SJSA1 (cell line): ENCODE measurements at regions not wholly inside any gene's neighbourhood (a gene's known extent, or its start where the extent isn't known, plus 50 kb on each side); places are given as distances from the start of the nearest gene placed in this dataset.
"Not testable (repeated sequence)": the region's sequence is repeated elsewhere in the genome, so short reads cannot be mapped to it uniquely, and the experiment has no call there.

ENCODE experiments used
- DNase-seq, 2 experiments: peaks; one replicate each; pipeline ENCODE4 v3.0.0-alpha.2; 2015 to 2020; ENCODE audit warnings: low spot score in 2 of 2, low read depth in 1 of 2
- H3K27ac ChIP-seq: fragments of 250-450 bp; sonication (Bioruptor Pico); 2 replicates; pipeline ENCODE4 v1.5.1; 2020; ENCODE audit warnings: mild to moderate bottlenecking, moderate library complexity
- H3K27me3 ChIP-seq: fragments of 250-450 bp; sonication (Bioruptor Pico); replicated peaks from 2 replicates; pipeline ENCODE4 v1.5.1; 2020; ENCODE audit warnings: mild to moderate bottlenecking, moderate library complexity
- H3K36me3 ChIP-seq: fragments of 250-450 bp; sonication (Bioruptor Pico); 2 replicates; pipeline ENCODE4 v1.5.1; 2020; ENCODE audit warnings: mild to moderate bottlenecking
- H3K4me1 ChIP-seq: fragments of 250-450 bp; sonication (Bioruptor Pico); replicated peaks from 2 replicates; pipeline ENCODE4 v1.6.1; 2021; ENCODE audit warnings: mild to moderate bottlenecking
- H3K4me3 ChIP-seq: fragments of 250-450 bp; sonication (Bioruptor Pico); 2 replicates; pipeline ENCODE4 v1.5.1; 2020; ENCODE audit warnings: mild to moderate bottlenecking
- H3K9me3 ChIP-seq: fragments of 250-450 bp; sonication (Bioruptor Pico); replicated peaks from 2 replicates; pipeline ENCODE4 v1.5.1; 2020; ENCODE audit warnings: mild to moderate bottlenecking

DNA sequence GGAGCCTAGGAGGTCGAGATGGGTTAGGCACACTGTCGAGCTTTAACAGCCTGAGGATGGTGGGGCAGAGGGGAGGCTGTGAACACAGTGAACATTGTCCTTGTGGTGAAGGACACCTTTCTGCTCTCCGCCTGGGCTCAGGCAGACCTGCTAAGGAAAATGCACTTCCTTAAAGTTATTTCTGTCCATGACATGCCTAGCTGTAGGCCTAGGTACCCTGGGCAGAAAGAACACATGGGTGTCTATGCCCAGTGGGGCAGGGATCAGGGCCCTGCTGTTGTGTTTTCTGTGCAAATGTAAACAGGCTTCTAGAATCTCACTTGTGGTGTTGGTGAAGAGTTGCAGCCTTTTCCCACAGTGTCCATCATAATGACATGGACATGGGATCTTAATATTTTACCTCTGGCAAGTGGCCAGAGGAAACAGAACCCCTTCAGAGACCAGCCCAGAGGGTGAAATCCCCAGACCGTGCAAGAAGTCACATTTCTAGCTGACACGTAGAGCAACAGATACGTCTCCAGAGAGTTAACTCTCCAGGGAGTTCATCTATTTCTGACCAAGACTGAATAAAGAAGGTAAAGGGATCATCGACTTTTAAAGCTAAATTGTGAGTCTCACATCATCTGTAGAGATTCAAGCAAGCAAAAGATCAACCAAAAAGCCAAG, 79.2 kb downstream of the C9orf152 start:
- H3K36me3 ChIP-seq: peaks cover 7% of the 10 kb centered on the region; the same call in 1 of the 2 replicates
- H3K4me3 ChIP-seq: no peak overlapping the region
- H3K27me3 ChIP-seq: no peaks in the 10 kb centered on the region
- no peaks in the 10 kb centered on the region for H3K9me3 ChIP-seq
- H3K27ac ChIP-seq: no peak overlapping the region
- no peak for DNase-seq
- peaks cover 75% of the 10 kb centered on the region for H3K4me1 ChIP-seq

DNA sequence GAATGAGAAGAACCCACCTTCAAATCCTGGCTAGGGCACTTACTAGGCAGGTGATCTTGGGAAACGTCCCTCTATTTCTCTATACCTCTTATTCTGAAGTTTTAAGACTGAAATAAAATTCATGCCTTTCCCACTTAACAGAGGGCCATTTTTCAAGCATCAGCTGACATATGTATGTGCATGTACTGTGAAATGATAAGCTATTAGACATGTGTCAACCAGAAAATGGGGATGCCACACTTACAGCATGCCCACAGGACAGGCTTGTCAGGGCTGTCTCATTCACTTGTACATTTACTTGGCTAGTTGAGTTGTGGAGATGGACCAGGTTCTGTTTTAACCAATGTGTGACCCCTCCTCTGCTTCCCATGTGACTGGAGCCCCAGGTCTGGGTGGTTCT, 78.5 kb downstream of the C9orf152 start:
- no peak for DNase-seq
- H3K27ac ChIP-seq: no peak overlapping the region
- H3K4me1 ChIP-seq: peaks cover 75% of the 10 kb centered on the region

DNA sequence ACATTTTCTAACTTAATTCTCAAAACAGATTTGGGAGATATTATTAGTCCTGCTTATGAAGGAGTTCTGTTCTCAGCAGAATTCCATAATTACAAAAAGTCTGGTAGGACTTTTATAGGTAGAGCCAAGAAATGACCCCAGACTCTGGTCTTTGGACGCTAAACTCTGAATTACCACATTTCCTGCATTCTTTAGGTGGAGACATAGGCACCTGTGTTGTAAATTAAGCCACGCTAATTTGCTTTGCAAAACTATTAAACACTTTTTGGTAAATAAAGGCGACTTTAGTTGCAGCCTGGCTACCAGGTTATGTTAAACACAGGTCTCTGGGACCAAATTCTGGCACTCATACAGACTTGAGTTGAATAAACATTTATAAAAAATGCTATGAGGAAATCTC, 77.7 kb downstream of the C9orf152 start:
- peaks cover 7% of the 10 kb centered on the region; the same call in 1 of the 2 replicates for H3K36me3 ChIP-seq
- H3K9me3 ChIP-seq: no peaks in the 10 kb centered on the region
- H3K27me3 ChIP-seq: no peaks in the 10 kb centered on the region
- H3K27ac ChIP-seq: no peak overlapping the region
- peaks cover 70% of the 10 kb centered on the region for H3K4me1 ChIP-seq
- no peak overlapping the region for H3K4me3 ChIP-seq
- no peak for DNase-seq

More for the DNA sequence above, 78.5 kb downstream of the C9orf152 start:
- peaks cover 7% of the 10 kb centered on the region; the same call in 1 of the 2 replicates for H3K36me3 ChIP-seq
- H3K27me3 ChIP-seq: no peaks in the 10 kb centered on the region
- H3K4me3 ChIP-seq: no peak overlapping the region
- no peaks in the 10 kb centered on the region for H3K9me3 ChIP-seq

DNA sequence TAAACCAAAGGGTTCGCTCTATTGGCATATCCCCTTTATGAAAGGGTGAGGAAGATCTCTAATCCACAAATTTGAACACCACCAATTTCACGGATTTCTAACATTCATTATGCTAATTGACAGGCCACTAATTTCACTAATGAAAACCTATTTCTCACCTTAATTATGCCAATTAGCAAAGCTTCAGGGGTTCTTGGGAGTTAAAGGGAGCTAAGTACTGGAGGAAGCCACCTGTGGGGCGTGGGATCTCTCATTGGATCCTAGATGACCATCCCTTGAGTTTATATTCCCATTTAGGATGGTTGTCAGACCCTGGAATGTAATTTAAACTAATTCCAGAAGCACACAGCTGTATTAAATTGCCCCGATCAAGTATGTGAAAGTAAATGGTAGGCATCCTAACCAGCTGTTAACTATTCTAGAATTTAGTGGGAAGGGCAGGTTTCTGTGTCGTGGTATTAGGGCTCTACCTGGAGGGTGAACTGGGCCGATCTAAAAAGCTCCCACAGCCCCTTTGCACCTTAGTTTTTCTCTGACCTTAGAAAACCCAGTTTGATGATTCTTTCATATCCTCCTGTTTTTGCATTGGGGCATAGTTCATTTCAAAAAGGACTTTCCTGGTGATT, 77.1 kb downstream of the C9orf152 start:
- H3K9me3 ChIP-seq: no peaks in the 10 kb centered on the region
- no peaks in the 10 kb centered on the region for H3K27me3 ChIP-seq
- peaks cover 7% of the 10 kb centered on the region; the same call in 1 of the 2 replicates for H3K36me3 ChIP-seq
- no peak overlapping the region for H3K4me3 ChIP-seq
- no peak for DNase-seq
- peaks cover 69% of the 10 kb centered on the region for H3K4me1 ChIP-seq
- peak overlapping the region; percentile 60 for H3K27ac ChIP-seq

DNA sequence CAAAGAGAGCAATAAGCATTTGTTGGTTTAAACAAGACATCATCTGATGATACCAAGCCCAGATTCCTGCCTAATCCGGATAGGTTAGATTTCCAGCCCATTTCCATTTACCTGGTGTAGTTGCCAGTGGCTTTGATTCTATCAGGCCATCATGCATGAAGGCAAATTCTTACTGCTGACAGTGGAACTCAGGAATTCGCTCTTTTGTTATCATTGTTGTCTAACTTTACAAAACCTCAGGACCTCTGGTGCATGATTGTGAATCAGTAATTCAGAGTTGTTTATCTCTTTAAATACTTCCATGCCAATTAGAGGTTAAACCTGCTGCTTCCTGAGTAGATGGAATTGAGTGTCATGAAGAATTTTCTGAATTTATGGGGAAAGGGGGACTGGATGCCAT, 76.5 kb downstream of the C9orf152 start:
- H3K27me3 ChIP-seq: no peaks in the 10 kb centered on the region
- H3K36me3 ChIP-seq: peaks cover 13% of the 10 kb centered on the region
- no peaks in the 10 kb centered on the region for H3K9me3 ChIP-seq
- H3K27ac ChIP-seq: peak overlapping the region; percentile 60
- H3K4me1 ChIP-seq: peaks cover 69% of the 10 kb centered on the region
- H3K4me3 ChIP-seq: no peak overlapping the region
- peak; percentile 48 to 78 for DNase-seq

DNA sequence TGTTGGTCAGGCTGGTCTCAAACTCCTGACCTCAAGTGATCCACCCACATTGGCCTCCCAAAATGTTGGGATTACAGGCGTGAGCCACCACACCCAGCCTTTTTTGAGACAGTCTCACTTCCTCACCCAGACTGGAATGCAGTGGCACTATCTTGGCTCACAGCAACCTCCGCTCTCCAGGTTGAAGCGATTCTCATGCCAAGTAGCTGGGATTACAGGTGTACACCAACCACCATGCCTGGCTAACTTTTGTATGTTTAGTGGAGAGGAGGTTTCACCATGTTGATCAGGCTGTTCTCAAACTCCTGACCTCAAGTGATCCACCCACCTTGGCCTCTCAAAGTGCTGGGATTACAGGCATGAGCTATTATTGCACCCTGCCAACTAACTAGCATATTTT, 75.4 kb downstream of the C9orf152 start:
- H3K36me3 ChIP-seq: peaks cover 24% of the 10 kb centered on the region
- H3K9me3 ChIP-seq, H3K4me3 ChIP-seq, H3K27ac ChIP-seq, H3K27me3 ChIP-seq, DNase-seq: not testable (repeated sequence)
- peaks cover 60% of the 10 kb centered on the region for H3K4me1 ChIP-seq

DNA sequence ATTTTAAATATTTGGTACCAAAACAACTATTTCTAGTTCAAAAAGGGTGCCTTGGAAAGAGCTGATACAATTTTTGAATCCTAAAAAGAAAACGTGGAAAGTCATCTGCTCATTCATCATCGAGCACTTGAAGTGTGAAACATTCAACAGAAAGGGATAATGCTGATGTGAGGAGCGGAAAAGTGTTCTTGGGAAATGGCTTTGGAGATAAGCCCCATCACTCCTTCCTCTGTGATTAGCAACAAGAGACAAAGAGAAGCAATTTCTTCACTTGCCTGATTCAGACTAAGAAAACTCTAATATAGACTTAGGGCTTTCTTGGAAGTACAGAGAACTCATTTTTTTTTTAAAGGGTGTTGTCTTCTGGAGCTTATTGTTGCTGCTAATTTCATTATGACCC, 74.9 kb downstream of the C9orf152 start:
- no peak for DNase-seq
- Histone ChIP-seq H3K4me1 (peaks cover 58% of the 10 kb centered on the region), H3K4me3 (no peak overlapping the region), H3K27ac (no peak overlapping the region), H3K36me3 (peaks cover 26% of the 10 kb centered on the region), H3K9me3 (no peaks in the 10 kb centered on the region), H3K27me3 (no peaks in the 10 kb centered on the region)

DNA sequence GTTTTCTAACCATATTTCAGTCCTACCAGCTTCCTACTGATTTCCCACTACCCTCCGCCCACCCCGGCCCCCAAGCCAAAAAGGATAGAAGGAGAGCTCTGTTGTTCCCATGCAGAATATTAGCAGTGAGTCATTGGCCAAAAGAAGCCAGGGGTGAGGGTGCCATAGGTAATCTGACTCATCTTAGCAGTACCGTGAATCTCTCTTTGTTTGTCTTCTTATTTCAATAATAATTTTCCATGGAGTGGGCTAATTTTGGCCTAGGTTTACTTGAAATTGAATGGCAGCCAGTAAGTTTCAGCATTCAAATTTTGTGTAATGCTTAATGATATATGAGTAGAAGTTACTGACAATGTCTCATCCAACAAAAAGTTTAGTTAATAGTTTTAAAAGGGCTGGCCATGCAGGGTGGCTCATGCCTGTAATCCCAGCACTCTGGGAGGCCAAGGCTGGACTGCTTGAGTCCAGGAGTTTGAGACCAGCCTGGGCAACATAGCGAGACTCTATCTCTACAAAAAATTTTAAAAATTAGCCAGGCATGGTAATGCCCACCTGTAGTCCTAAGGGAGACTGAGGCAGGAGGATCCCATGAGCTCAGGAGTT, 74.2 kb downstream of the C9orf152 start:
- Histone ChIP-seq H3K9me3 (no peaks in the 10 kb centered on the region), H3K27me3 (no peaks in the 10 kb centered on the region), H3K4me3 (no peak overlapping the region), H3K4me1 (peaks cover 58% of the 10 kb centered on the region), H3K27ac (no peak overlapping the region), H3K36me3 (peaks cover 33% of the 10 kb centered on the region)
- DNase-seq: no peak

DNA sequence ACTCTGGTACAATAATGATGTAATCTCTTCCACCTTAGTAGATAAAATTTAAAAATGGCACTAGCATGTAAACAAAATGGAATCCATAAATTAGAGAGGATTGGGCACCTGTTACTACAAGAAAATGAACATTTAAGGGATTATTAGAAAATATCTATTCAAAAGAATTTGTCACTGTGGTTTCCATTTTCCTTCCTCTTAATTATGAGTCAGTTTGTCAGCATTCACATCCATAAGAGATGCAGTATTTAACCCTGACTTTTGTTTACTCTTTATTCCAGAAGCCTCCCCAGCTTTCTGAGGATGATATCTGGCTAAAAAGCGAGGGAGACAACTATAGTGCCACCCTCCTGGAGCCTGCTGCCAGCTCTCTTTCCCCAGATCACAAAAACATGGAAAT, 72.1 kb downstream of the C9orf152 start:
- peaks cover 53% of the 10 kb centered on the region for H3K36me3 ChIP-seq
- no peaks in the 10 kb centered on the region for H3K9me3 ChIP-seq
- no peak for DNase-seq
- H3K4me3 ChIP-seq: no peak overlapping the region
- H3K4me1 ChIP-seq: peaks cover 57% of the 10 kb centered on the region
- no peak overlapping the region for H3K27ac ChIP-seq
- H3K27me3 ChIP-seq: no peaks in the 10 kb centered on the region

DNA sequence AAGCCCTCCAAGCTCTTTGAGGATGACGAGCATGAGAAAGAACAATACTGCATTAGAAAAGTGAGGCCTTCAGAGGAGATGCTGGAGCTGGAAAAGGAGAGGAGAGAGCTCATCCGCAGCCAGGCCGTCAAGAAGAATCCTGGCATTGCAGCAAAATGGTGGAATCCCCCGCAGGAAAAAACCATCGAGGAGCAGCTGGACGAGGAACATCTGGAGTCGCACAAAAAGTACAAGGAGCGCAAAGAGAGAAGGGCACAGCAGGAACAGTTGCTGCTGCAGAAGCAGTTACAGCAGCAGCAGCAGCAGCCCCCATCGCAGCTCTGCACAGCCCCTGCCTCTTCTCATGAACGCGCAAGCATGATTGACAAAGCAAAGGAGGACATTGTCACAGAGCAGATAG, 71.2 kb downstream of the C9orf152 start:
- peaks cover 56% of the 10 kb centered on the region for H3K4me1 ChIP-seq
- no peaks in the 10 kb centered on the region for H3K9me3 ChIP-seq
- H3K27ac ChIP-seq: no peak overlapping the region
- no peak for DNase-seq
- no peak overlapping the region for H3K4me3 ChIP-seq
- H3K36me3 ChIP-seq: peaks cover 60% of the 10 kb centered on the region
- no peaks in the 10 kb centered on the region for H3K27me3 ChIP-seq

DNA sequence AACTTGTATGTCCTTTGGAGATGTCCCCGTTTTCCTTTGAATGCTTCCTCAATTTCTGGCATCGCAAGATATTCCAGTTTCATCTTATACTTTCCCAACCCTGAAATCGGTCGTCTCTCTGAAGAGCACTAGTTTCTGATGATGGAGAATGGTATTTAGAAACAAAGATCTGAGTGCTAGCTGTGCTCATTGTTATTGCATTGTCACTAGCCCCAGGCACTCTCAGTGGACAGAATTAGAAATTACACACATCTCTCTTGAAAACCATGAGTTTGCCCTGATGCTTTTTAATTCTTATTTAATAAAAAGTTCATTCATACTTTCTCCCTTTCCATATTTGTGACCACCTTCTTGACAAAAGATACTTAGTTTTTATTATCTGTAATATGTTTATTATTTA, 67.7 kb downstream of the C9orf152 start:
- Histone ChIP-seq H3K4me1 (peaks cover 36% of the 10 kb centered on the region), H3K9me3 (no peaks in the 10 kb centered on the region), H3K4me3 (no peak overlapping the region), H3K27me3 (no peaks in the 10 kb centered on the region), H3K36me3 (peaks cover 75% of the 10 kb centered on the region), H3K27ac (no peak overlapping the region)
- DNase-seq: no peak

DNA sequence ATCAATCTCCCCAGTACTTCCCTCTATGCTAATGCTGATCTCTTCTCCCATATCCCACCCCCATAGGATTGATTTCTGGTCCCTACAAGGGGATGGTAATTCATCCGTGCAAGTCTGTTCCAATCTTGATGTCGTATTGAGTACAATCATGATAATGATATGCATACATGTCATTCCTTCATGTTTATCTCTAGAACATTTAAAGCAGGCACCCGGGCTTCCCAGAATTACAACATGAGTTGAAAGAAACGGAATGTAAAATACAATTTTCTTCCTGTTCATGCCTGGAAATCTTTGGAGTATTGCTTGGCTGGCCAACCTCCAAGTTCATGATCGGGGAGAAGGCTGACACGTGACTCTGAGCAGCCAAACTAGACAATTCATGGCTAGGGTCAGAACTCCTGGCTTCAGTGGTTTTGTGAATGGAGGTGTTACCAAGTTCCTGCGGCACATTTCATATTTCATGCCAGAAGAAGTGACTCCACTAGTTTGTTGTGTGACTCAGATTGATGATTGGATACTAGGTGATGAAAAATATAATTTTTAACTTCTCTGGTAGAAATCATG, 66.6 kb downstream of the C9orf152 start:
- peaks cover 70% of the 10 kb centered on the region for H3K36me3 ChIP-seq
- no peak overlapping the region for H3K4me3 ChIP-seq
- no peaks in the 10 kb centered on the region for H3K9me3 ChIP-seq
- no peaks in the 10 kb centered on the region for H3K27me3 ChIP-seq
- DNase-seq: no peak
- no peak overlapping the region for H3K27ac ChIP-seq
- H3K4me1 ChIP-seq: peaks cover 26% of the 10 kb centered on the region

DNA sequence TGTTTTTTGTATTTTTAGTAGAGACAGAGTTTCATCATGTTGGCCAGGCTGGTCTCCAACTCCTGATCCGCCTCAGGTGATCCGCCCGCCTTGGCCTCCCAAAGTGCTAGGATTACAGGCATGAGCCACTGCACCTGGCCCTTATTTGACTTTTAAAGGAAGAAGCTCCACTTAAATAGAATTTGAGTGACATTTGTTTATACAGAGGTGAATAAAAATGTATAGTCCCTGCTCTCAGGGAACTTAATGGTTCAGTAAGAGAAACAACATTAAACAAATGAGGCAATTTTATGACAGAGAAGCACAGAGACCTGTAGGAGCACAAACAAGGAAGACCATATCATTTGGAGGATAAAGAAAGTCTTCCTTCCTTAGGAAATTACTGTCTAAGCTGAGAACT, 65.7 kb downstream of the C9orf152 start:
- Histone ChIP-seq H3K36me3 (peaks cover 61% of the 10 kb centered on the region), H3K27me3 (no peaks in the 10 kb centered on the region), H3K27ac (no peak overlapping the region), H3K4me3 (no peak overlapping the region), H3K9me3 (no peaks in the 10 kb centered on the region), H3K4me1 (peaks cover 23% of the 10 kb centered on the region)
- DNase-seq: no peak

DNA sequence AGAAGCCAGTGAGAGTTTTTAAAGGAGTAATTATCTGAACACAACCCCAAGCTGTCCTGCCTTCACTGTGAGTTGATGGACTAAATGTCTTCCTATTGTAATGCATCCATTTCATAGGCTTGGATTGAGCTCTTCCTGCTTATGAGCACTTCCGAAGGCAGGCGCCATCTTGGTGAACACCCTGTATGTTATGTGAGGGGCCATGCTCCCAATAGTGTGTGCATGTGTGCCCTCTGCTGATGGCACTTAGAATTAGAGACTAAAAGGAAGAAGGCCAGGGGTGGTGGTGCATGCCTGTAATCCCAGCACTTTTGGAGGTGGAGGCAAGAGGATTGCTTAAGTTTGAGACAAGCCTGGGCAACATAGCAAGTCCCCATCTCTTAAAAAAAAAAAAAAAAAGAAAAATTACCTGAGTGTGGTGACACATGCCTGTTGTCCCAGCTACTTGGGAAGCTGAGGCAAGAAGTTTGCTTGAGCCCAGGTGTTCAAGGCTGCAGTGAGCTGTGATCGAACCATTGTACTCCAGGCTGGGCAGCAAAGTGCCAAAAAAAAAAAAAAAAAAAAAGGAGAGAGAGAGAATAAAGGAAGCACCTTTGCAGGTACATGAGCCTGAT, 65.0 kb downstream of the C9orf152 start:
- Histone ChIP-seq H3K4me3 (no peak overlapping the region), H3K9me3 (no peaks in the 10 kb centered on the region), H3K27me3 (no peaks in the 10 kb centered on the region), H3K36me3 (peaks cover 59% of the 10 kb centered on the region), H3K27ac (no peak overlapping the region), H3K4me1 (peaks cover 27% of the 10 kb centered on the region)
- DNase-seq: no peak
